Brain microvascular endothelial cell (primary cell): ENCODE measurements at regions not wholly inside any gene's neighbourhood (a gene's known extent, or its start where the extent isn't known, plus 50 kb on each side); places are given as distances from the start of the nearest gene placed in this dataset.
"Not testable (repeated sequence)": the region's sequence is repeated elsewhere in the genome, so short reads cannot be mapped to it uniquely, and the experiment has no call there.

Experiments used
- DNase-seq: peaks from one replicate; pipeline ENCODE4 v3.0.0-alpha.2; 2020
- H3K27ac ChIP-seq: fragments of 250-450 bp; sonication (Bioruptor Pico); 2 replicates; pipeline ENCODE4 v1.5.1; 2020; ENCODE audit warnings: mild to moderate bottlenecking, moderate library complexity
- H3K27me3 ChIP-seq: fragments of 250-450 bp; sonication (Bioruptor Pico); replicated peaks from 2 replicates; pipeline ENCODE4 v1.5.1; 2020; ENCODE audit warnings: mild to moderate bottlenecking
- H3K36me3 ChIP-seq: fragments of 250-450 bp; sonication (Bioruptor Pico); replicated peaks from 2 replicates; pipeline ENCODE4 v1.5.1; 2020; ENCODE audit warnings: mild to moderate bottlenecking
- H3K4me3 ChIP-seq: 2 replicates; pipeline ENCODE4 v1.5.1; 2011; ENCODE audit warnings: low read depth, mild to moderate bottlenecking, control low read depth, low read length, moderate library complexity
- in situ Hi-C: cut with HindIII; loops from 2 replicates; pipeline ENCODE4 v1.10.0; 2017; ENCODE audit warnings: low sequenced_read_pairs, low pct_ligation_motif_present
- TF ChIP-seq, protein P1 (sequence below): IDR thresholded peaks from 2 replicates; pipeline ENCODE4 v1.5.1; 2011; ENCODE audit warnings: low read depth, mild to moderate bottlenecking, moderate library complexity, low read length, control low read depth, inconsistent platforms; ENCODE audit errors: missing control alignments

DNA sequence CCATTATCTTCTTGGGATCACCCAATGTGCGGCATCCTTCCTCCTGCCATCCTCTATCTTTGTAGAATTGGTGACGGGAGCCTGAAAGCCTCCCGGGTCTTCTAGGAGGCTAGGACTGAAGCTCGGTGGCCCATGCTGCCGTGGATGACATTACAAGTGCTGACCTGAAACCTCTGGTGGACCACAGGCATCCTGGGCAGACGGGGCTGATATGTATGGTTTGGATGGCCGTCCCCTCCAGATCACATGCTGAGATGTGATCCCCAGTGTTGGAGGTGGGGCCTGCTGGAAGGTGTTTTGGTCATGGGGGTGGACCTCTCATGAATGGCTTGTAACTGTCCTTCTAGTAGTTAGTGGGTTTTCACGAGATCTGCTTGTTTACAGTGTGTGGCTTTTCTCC lies 1525.8 kb downstream of the BRD1 start:
- Histone ChIP-seq H3K27me3 (no peaks in the 10 kb centered on the region), H3K36me3 (no peaks in the 10 kb centered on the region), H3K4me3 (no peak overlapping the region), H3K27ac (no peak overlapping the region)
- no peak for DNase-seq
- TF ChIP-seq, protein P1, sequence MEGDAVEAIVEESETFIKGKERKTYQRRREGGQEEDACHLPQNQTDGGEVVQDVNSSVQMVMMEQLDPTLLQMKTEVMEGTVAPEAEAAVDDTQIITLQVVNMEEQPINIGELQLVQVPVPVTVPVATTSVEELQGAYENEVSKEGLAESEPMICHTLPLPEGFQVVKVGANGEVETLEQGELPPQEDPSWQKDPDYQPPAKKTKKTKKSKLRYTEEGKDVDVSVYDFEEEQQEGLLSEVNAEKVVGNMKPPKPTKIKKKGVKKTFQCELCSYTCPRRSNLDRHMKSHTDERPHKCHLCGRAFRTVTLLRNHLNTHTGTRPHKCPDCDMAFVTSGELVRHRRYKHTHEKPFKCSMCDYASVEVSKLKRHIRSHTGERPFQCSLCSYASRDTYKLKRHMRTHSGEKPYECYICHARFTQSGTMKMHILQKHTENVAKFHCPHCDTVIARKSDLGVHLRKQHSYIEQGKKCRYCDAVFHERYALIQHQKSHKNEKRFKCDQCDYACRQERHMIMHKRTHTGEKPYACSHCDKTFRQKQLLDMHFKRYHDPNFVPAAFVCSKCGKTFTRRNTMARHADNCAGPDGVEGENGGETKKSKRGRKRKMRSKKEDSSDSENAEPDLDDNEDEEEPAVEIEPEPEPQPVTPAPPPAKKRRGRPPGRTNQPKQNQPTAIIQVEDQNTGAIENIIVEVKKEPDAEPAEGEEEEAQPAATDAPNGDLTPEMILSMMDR, result no peak
- in situ Hi-C loops, result no loop called here

DNA sequence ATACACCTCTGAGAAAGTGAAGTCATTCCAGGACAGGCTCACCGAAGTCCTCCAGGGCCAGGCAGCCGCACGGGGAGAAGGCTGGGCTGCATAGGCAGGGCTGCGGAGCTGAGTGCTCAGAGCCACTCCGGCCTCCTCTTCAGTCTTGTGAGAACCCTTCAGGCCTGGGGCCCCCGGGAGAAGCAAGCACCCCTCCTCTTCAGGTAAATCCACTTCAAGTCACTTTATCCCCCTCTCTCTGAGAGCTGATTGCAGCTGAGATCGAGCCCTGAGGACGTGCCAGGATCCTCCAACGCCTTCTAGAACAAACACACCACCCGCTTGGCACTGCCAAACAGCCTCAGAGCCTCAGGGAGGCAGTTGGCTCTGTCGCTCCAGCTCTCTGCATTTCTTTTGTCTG lies 1526.3 kb downstream of the BRD1 start:
- in situ Hi-C loops, result no loop called here
- H3K4me3 ChIP-seq, result no peak overlapping the region
- H3K27ac ChIP-seq, result no peak overlapping the region
- DNase-seq, result no peak
- no peaks in the 10 kb centered on the region for H3K36me3 ChIP-seq
- H3K27me3 ChIP-seq, result no peaks in the 10 kb centered on the region
- TF ChIP-seq, protein P1, result no peak

DNA sequence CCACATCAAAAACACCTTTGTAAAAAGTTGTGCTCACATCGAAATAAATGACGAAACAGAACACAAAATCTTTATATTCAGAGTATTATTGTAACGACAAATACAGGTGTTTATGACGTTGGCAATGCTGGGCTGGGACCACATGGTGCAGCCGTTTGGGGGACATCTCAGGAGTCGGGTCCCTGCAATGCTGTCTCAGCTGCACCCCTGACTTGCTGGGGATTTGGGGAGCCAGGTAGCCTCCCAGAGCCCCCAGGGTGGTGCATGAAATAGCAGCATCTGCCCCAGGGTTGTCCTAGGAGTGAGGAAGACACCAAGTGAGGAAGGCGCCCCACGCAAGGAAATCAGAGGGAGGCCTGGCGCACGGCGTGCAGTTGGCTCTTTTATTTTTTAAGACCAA lies 1526.8 kb downstream of the BRD1 start:
- Histone ChIP-seq H3K36me3 (no peaks in the 10 kb centered on the region), H3K27me3 (no peaks in the 10 kb centered on the region), H3K27ac (no peak overlapping the region), H3K4me3 (no peak overlapping the region)
- DNase-seq, result no peak
- in situ Hi-C loops, result no loop called here
- TF ChIP-seq, protein P1, result no peak

DNA sequence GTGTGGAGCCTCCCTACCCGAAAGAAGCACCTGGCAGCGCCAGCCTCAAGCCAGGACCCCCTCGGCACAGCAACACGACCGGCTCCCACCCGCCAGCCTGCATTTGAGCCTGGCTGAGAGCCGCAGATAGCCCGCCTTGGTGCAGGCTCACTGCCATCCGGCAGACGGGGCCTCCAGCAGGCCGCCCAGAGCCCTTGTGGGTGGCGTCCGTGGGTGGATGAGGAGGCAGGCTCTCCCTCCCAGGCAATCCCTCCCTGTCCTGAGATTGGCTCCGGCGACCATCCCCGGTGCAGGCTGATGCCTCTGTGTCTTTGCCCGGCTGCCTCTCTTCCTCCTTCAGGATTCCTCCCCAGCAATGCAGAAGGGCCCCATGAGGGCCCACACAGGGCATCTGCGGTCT lies 1527.9 kb downstream of the BRD1 start:
- Histone ChIP-seq H3K36me3 (no peaks in the 10 kb centered on the region), H3K27ac (no peak overlapping the region), H3K4me3 (no peak overlapping the region), H3K27me3 (no peaks in the 10 kb centered on the region)
- in situ Hi-C loops, result no loop called here
- TF ChIP-seq, protein P1, result no peak
- no peak for DNase-seq

DNA sequence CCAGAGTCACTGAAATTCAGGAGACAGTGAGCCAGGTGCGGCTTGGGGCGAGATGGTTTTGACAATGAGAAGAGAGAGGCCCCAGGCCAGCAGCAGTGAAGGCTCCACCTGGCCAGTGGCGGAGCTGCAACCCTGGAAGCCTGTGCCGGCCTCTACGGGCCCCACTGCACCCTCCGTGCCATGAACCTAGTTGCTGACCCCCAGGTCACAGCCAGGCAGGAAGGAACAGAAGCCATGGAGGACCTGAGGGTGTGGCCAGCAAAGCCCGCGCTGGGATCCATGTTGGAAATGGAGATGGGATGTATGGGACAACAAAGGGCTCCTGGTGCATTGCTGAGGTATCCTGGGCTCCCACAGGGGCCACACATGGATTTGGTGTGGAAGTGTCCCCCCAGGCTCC lies 1528.5 kb downstream of the BRD1 start:
- TF ChIP-seq, protein P1, result no peak
- no peak overlapping the region for H3K27ac ChIP-seq
- no peak overlapping the region for H3K4me3 ChIP-seq
- H3K36me3 ChIP-seq, result no peaks in the 10 kb centered on the region
- H3K27me3 ChIP-seq, result no peaks in the 10 kb centered on the region
- DNase-seq, result no peak
- in situ Hi-C loops, result no loop called here

DNA sequence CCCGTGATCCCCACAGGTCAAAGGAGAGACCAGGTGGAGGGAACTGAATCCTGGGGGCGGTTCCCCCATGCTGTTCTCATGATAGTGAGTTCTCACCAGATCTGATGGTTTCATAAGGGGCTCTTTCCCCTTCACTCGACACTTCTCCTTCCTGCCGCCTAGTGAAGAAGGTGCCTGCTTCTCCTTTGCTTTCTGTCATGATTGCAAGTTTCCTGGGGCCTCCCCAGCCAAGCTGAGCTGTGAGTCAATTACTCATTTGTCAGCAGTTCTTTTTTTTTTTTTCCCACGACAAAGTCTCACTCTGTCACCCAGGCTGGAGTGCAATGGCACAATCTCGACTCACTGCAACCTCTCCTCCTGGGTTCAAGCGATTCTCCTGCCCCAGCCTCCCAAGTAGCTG lies 1530.4 kb downstream of the BRD1 start:
- Histone ChIP-seq H3K4me3 (no peak overlapping the region), H3K27ac (no peak overlapping the region), H3K36me3 (no peaks in the 10 kb centered on the region), H3K27me3 (no peaks in the 10 kb centered on the region)
- DNase-seq, result no peak
- TF ChIP-seq, protein P1, result no peak
- in situ Hi-C loops, result no loop called here

DNA sequence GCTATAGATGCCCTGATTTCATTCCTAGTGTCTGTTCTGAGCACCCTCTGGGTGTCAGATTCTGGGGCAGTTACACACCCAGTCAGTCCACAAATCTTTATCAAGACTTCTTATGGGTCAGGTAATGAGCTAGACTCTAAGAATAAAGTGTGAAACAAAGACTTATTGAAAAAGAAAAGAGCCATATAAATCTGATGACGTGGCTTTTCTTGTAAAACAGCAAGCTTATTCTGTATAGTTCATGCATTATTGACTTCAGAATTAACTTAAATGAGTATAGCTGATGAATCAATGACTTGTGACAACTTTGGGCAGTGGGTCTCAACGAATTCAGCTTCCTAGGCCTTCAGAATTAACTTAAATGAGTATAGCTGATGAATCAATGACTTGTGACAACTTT lies 1527.5 kb downstream of the TBC1D22A start:
- H3K27me3 ChIP-seq, H3K27ac ChIP-seq, H3K36me3 ChIP-seq, H3K4me3 ChIP-seq, in situ Hi-C loops, DNase-seq: not testable (repeated sequence)
